Vagina (tissue), 2 donors: ENCODE measurements at regions not wholly inside any gene's neighbourhood (a gene's known extent, or its start where the extent isn't known, plus 50 kb on each side); places are given as distances from the start of the nearest gene placed in this dataset.

Experiments used
- CTCF ChIP-seq, 3 experiments: fragments of 450-650 bp in 2 of 3; fragments of 200-600 bp in 1 of 3; sonication (generic) in 1 of 3; IDR thresholded peaks; one replicate each; pipeline ENCODE4 v1.5.1; 2017 to 2019; ENCODE audit warnings: antibody characterized with exemption in 3 of 3, mild to moderate bottlenecking in 2 of 3, moderate library complexity in 2 of 3
- POLR2A ChIP-seq, 2 donors: fragments of 450-650 bp; IDR thresholded peaks; one replicate each; pipeline ENCODE4 v1.6.1; 2017; ENCODE audit warnings: antibody characterized with exemption in 2 of 2, mild to moderate bottlenecking in 2 of 2, moderate library complexity in 2 of 2
- POLR2AphosphoS5 ChIP-seq, 2 donors: sonication (generic); formaldehyde crosslinking; IDR thresholded peaks; one replicate each; pipeline ENCODE4 v1.9.0; 2017; ENCODE audit warnings: antibody characterized with exemption in 2 of 2, mild to moderate bottlenecking in 2 of 2, low read depth in 1 of 2; ENCODE audit not compliant: insufficient read depth in 1 of 2

GRCh38 chr15:77749998-77750540 is 117.4 kb upstream of the LINGO1 start:
- TF ChIP-seq CTCF (IDR thresholded peaks at IDR 0.05): no peak
- no peak for TF ChIP-seq POLR2A (IDR thresholded peaks at IDR 0.05)
- TF ChIP-seq POLR2AphosphoS5 (IDR thresholded peaks at IDR 0.05; ENCODE audit: insufficient read depth in 1 of 2, low read depth in 1 of 2): no peak
